Loucy (cell line): ENCODE measurements at regions not wholly inside any gene's neighbourhood (a gene's known extent, or its start where the extent isn't known, plus 50 kb on each side); places are given as distances from the start of the nearest gene placed in this dataset.

ENCODE experiments used
- H2AFZ ChIP-seq: fragments of 200-600 bp; sonication (generic); 2 replicates; pipeline ENCODE4 v1.6.0; 2016; ENCODE audit warnings: antibody characterized with exemption, mild to moderate bottlenecking, low read length, moderate library complexity
- H3F3A ChIP-seq: fragments of 200-600 bp; 2 replicates; pipeline ENCODE4 v1.6.0; 2016; ENCODE audit warnings: antibody characterized with exemption, low read depth, mild to moderate bottlenecking
- H3K27me3 ChIP-seq: fragments of 200-600 bp; sonication (generic); 2 replicates; pipeline ENCODE4 v1.6.1; 2014; ENCODE audit warnings: low read length, mild to moderate bottlenecking; ENCODE audit not compliant: insufficient read depth, poor library complexity, severe bottlenecking
- H3K36me3 ChIP-seq: fragments of 200-600 bp; sonication (generic); 2 replicates; pipeline ENCODE4 v1.6.1; 2016; ENCODE audit warnings: low read length; ENCODE audit not compliant: insufficient read depth
- H3K4me1 ChIP-seq: fragments of 200-600 bp; sonication (generic); 2 replicates; pipeline ENCODE4 v1.5.1; 2014; ENCODE audit warnings: low read length, mild to moderate bottlenecking; ENCODE audit not compliant: insufficient read depth, poor library complexity, severe bottlenecking
- H3K4me2 ChIP-seq: fragments of 200-600 bp; sonication (generic); 2 replicates; pipeline ENCODE4 v1.6.0; 2014; ENCODE audit warnings: antibody characterized with exemption, low read length, low read depth, mild to moderate bottlenecking; ENCODE audit not compliant: poor library complexity, severe bottlenecking
- H3K4me3 ChIP-seq: fragments of 200-600 bp; sonication (generic); 2 replicates; pipeline ENCODE4 v1.5.1; 2014; ENCODE audit warnings: low read length, mild to moderate bottlenecking, mixed read lengths; ENCODE audit not compliant: poor library complexity, severe bottlenecking
- H3K79me2 ChIP-seq: fragments of 200-600 bp; sonication (generic); 2 replicates; pipeline ENCODE4 v1.6.1; 2014; ENCODE audit warnings: low read length; ENCODE audit not compliant: insufficient read depth
- H3K9ac ChIP-seq: fragments of 200-600 bp; sonication (generic); 2 replicates; pipeline ENCODE4 v1.6.0; 2014; ENCODE audit warnings: mild to moderate bottlenecking, low read depth, low read length, moderate library complexity; ENCODE audit not compliant: poor library complexity, severe bottlenecking
- H3K9me2 ChIP-seq: fragments of 200-600 bp; sonication (generic); replicated peaks from 2 replicates; pipeline ENCODE4 v1.6.1; 2016; ENCODE audit warnings: low read depth, low read length, mixed read lengths
- H3K9me3 ChIP-seq: fragments of 200-600 bp; sonication (generic); 2 replicates; pipeline ENCODE4 v1.6.1; 2014; ENCODE audit warnings: mild to moderate bottlenecking, antibody characterized with exemption, low read length, low read depth; ENCODE audit not compliant: insufficient read depth
- H4K20me1 ChIP-seq: fragments of 200-600 bp; sonication (generic); 2 replicates; pipeline ENCODE4 v1.6.0; 2014; ENCODE audit warnings: antibody characterized with exemption, low read length, mild to moderate bottlenecking; ENCODE audit not compliant: insufficient read depth, poor library complexity, severe bottlenecking
- CTCF ChIP-seq: fragments of 200-600 bp; sonication (generic); conservative IDR thresholded peaks from 2 replicates; pipeline ENCODE4 v1.5.1; 2014; ENCODE audit warnings: mild to moderate bottlenecking, antibody characterized with exemption, low read length
- EZH2phosphoT487 ChIP-seq: fragments of 200-600 bp; IDR thresholded peaks from 2 replicates; pipeline ENCODE4 v1.6.1; 2018; ENCODE audit warnings: antibody characterized with exemption, mild to moderate bottlenecking, moderate library complexity, borderline replicate concordance

GRCh38 chr5:8700222-8700621 lies 831.3 kb downstream of the MTRR start:
- no peaks in the 10 kb centered on the region for H3K9me2 ChIP-seq
- H3K9me3 ChIP-seq, result no peaks in the 10 kb centered on the region
- H3K27me3 ChIP-seq, result no peaks in the 10 kb centered on the region
- no peaks in the 10 kb centered on the region for H3F3A ChIP-seq
- no peaks in the 10 kb centered on the region for H4K20me1 ChIP-seq
- no peaks in the 10 kb centered on the region for H3K36me3 ChIP-seq
- no peak overlapping the region for H3K9ac ChIP-seq
- H3K4me1 ChIP-seq, result no peaks in the 10 kb centered on the region
- no peaks in the 10 kb centered on the region for H3K79me2 ChIP-seq
- no peak overlapping the region for H2AFZ ChIP-seq
- no peak overlapping the region for H3K4me2 ChIP-seq
- TF ChIP-seq CTCF (no peak), EZH2phosphoT487 (no peak)
- H3K4me3 ChIP-seq, result no peak overlapping the region

GRCh38 chr5:8700671-8701070 lies 831.7 kb downstream of the MTRR start:
- TF ChIP-seq CTCF (no peak), EZH2phosphoT487 (no peak)
- Histone ChIP-seq H3K4me2 (no peak overlapping the region), H3K9me3 (0 out of 2 replicates have a peak, but pooled peaks cover 4% of the 10 kb centered on the region)

GRCh38 chr5:8701251-8701650 lies 832.3 kb downstream of the MTRR start:
- Histone ChIP-seq H3K9ac (no peak overlapping the region), H3K79me2 (no peaks in the 10 kb centered on the region), H3K4me3 (no peak overlapping the region), H2AFZ (no peak overlapping the region), H3F3A (no peaks in the 10 kb centered on the region), H3K9me3 (0 out of 2 replicates have a peak, but pooled peaks cover 5% of the 10 kb centered on the region), H3K27me3 (no peaks in the 10 kb centered on the region), H3K4me2 (no peak overlapping the region), H4K20me1 (no peaks in the 10 kb centered on the region), H3K36me3 (no peaks in the 10 kb centered on the region), H3K4me1 (no peaks in the 10 kb centered on the region), H3K9me2 (no peaks in the 10 kb centered on the region)
- TF ChIP-seq EZH2phosphoT487 (no peak), CTCF (no peak)

More at GRCh38 chr5:8700671-8701070, 831.7 kb downstream of the MTRR start:
- Histone ChIP-seq H3K9me2 (no peaks in the 10 kb centered on the region), H3K79me2 (no peaks in the 10 kb centered on the region), H3K4me1 (no peaks in the 10 kb centered on the region), H3F3A (no peaks in the 10 kb centered on the region), H2AFZ (no peak overlapping the region), H4K20me1 (no peaks in the 10 kb centered on the region), H3K9ac (no peak overlapping the region), H3K27me3 (no peaks in the 10 kb centered on the region), H3K36me3 (no peaks in the 10 kb centered on the region), H3K4me3 (no peak overlapping the region)
